ENCODE measurements at regions not wholly inside any gene's neighbourhood (a gene's known extent, or its start where the extent isn't known, plus 50 kb on each side); places are given as distances from the start of the nearest gene placed in this dataset.
"Not testable (repeated sequence)": the region's sequence is repeated elsewhere in the genome, so short reads cannot be mapped to it uniquely, and the experiment has no call there.

DNA sequence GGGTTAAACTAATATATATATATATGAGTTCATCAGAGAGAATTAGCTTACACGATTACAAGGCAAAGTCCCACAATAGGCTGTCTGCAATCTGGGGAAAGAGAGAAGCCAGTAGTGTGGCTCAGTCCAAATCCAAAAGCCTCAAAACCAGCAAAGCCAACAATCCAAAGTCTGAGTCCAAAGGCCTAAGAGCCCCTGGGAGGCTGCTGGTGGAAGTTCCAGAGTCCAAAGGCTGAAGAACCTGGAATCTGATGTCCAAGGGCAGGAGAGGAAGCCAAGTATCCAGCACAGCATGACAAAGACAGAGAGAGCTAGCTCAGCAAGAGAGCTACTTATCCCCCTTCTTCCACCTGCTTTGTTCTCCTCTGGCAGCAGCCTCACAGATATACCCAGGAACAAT is 274.7 kb upstream of the ID4 start:
- DNase-seq = no peak

DNA sequence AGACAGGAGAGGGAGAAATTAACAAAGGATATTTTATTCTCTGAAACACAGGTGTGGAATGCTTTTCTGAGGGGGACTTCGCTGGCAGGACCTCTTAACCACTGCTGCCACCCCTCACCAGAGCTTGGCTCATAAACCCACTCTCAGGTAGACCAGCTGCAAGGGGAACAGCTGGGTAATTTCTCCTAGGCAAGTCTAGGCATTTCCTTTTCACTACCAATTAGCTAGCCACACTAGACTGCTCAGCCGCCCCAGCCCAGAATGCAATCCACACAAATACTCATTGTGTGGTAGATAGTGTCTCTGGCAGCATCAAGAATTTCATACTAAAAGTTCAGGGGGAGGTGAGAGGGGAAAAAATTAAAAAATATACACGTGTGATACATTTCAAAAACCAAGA is 267.6 kb upstream of the ID4 start:
- DNase-seq = no peak

DNA sequence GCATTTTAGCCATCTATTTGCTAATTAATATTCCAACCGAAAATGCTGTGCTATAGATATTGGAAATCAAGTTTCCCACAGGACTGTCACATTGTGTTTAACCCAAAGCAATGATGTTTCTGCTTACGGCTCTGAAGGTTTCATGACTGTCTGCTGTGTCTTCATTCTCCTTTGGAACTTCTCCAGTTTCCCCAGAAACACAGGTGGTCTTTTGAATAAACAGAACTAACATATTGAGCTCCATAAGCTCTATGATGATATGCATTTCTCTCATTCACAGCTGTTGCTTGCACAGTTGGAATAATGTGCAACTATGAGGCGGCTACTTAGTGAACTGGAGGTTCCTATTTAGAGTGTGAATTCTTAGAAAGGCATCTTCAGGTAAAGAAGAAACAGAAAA is 266.0 kb upstream of the ID4 start:
- DNase-seq = no peak

DNA sequence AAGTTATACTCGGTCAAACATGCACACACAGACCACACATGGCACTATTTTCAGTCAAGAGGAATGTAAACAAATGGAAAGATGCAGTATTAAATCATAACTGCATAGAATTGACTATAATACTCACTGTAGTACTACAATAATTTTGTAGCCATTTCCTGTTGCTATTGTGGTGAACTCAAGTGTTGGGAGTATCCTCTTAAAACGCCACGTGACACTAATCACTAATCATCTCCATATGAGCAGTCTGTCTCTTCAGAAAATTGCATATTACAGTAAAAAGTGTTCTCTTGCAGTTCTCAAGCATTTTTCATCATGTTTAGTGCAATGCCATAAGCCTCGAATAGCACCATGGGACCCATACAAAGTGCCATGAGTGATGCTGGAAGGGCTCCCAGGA is 258.7 kb upstream of the ID4 start:
- no peak for DNase-seq

DNA sequence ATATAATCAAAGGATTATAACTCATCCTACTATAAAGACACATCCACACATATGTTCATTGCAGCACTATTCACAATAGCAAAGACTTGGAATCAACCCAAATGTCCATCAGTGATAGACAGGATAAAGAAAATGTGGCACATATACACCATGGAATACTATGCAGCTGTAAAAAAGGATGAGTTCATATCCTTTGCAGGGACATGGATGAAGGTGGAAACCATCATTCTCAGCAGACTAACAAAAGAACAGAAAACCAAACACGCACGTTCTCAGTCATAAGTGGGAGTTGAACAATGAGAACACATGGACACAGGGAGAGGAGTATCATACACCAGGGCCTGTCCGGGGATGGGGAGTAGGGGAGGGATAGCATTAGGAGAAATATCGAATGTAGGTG is 253.0 kb upstream of the ID4 start:
- DNase-seq = not testable (repeated sequence)

DNA sequence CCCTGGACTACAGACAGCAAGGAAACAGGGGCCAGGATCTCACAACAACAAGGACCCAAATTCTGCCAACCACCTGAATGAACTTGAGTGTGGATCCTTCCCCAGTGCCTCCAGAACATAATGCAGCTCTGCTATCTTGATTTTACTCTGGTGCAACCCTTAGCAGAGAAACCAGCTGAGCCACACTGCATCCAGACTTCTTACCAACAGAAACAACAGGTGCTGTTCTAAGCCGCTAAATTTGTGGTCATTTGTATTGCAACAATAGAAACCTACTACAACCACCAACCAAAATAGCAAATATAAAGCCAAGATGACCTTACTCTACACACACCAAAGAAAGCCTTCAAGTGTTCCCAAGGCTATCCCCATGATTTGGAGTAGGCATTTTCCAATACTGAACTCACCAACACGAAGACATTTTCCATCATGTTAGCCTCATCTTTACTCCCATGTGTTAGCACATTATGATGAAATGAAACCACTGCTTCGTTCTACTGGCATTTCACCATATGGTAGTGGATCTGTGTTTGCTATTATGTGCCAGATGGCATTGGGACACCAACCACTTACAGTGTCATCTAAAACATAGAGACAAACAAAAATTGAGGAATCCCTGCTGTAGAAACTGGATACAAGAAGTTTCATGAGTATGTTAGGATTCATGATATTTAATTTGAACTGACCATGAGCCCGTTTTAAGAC is 249.8 kb upstream of the ID4 start:
- DNase-seq = no peak

DNA sequence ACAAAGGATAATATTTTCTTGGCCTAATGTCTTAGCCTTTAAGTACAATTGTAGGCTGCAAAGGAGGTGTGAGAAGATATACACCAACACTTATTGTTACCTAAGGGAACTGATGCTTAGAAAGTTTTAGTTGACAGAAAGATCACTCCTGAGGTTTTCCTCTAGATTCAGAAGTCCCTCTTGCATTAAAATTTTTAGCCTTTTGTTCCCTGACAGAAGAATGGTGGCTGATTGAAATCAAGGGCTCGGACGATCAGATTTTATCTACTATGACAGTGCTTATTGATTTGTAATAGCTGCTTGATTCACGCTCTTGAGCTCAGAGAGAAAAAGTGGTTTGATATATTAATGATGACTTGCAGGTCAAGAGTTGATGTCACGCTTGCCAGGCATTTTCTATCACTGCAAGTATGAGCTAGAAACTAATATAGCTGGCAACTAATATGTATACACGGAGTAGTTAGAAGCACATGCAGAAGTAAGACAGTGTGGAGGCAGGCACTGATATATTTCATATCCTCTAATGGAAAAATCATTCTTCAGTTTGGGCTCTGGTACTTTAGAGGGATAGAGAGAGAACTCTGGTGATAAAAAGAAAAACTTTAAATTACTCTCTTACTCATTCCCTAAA is 246.6 kb upstream of the ID4 start:
- DNase-seq = no peak

DNA sequence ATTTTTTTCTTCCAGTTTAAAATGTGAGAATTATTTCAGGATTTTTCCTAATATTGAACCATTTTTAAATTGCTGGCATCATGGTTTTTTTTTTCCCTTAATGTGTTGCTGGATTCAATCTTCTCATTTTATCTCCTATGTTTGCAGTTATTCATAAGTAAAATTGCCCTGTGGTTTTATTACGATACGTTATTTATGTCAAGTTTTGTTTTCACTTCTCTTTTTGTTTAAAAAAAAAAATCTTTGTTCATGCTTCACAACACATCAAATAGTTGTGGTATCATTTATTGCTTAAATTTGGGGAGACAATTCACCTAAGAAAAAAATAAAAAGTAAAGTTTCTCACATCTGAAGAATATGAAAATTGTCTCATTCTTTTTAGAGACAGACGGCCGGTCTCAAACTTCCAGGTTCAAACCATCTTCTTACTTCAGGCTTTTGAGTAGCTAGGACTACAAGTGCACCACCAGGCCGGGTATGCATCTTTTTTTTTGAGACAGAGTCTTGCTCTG is 239.3 kb upstream of the ID4 start:
- no peak for DNase-seq

DNA sequence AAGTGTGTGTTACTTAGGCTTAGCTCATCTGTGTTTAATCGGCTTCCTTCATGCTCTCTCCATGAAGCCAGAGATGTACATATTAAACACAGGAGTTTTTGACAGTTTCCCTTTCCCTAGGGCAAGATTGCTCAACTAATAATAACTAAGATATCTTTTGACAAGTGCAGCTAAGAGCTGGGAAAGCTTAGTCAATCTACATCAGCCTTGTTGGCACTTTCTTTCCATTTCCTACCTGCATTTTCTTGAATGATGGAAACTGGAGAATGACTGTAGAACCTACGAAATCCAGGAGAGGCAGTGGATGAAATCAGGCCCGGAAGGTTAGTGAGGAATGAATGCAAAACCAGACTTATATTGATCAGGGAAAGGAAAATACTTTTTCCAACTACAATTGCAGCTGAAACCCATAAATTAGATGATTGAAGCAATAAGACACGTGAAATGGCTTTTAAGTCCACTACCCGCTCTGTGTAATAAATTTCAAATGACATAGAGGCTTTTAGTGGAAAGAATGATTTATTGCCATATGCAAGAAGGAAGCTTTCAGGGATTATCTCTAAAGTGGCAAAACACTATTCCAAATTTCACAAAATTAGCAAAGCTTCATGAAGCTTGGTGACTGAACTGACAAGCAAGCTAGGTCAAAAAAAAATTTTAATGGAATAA is 237.2 kb upstream of the ID4 start:
- DNase-seq = no peak

DNA sequence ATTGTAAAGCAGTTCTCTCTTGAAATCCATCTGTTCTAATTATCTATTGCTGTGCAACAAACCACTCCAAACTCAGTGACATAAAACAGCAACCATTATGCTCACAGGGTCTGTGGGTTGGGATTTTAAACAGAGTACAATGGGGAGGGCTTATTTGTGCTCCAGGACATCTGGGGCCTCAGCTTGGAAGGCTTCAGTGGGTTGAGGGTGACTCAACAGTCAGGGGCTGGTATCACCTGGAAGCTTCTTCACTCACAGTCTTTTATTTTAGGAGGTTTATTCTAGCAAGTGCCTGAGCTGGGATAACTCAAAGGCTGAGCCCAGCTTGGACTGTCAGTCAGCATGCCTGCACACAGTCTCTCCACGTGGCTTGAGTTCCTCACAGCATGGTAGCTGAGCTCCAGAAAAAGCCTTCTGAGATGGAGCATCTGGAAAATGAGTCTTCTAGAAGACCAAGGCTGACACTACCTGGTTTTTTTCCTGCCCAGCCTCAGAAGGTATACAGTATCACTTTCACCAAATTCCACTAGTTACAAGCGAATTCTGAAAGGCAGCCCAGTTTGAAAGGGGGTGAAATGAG is 234.6 kb upstream of the ID4 start:
- DNase-seq = no peak

DNA sequence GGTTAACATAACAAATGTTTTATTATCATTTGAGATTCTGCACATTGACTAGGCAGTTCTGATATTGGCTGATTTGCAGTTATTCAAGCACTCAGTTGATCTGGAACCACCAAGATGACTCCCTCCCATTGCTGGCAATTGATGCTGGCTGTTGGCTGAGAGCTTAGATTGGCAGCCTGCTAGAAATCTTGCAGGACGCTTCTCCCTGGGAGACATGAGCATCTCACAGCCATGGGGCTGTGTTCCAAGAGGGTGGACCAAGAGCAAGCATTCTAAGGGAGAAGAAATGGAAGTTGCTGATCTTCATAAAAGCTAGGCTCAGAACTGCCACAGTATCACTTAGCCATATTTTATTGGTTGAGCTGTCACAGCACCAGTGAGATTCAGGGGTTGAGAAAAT is 233.4 kb upstream of the ID4 start:
- DNase-seq = no peak

DNA sequence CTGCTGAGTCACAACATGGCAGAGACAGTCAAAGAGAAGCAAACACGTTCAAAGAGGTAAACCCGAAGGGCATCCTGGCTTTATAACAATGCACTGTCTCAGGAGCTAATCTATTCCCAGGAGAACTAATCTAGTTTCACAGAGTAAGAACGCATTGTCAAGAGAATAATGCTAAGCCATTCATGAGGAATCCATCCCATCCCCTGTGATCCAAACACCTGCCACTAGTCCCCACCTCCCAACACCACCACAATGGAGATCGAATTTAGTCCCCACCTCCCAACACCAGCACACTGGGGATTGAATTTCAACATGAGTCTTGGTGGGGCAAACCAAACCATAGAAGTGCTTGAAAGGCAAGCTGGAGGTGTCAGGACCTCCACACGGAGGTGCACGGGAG is 231.5 kb upstream of the ID4 start:
- no peak for DNase-seq

DNA sequence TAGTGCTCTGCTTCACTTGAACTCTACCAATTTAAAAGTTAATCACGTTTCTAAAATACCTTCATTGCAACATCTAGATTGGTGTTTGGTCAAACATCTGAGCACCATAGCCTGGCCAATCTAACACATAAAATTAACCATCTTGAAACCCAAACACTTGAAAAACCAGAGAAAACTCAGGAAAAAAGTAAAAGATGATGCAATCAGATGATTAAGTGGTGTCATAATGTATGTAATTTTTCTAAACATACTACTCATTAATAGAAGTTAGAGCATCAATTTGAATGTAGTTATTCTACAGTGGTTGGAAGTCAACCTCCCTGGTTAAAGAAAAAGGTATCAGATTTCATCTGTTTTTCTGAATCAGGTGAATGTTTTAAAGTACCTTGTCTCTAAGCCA is 228.6 kb upstream of the ID4 start:
- no peak for DNase-seq

DNA sequence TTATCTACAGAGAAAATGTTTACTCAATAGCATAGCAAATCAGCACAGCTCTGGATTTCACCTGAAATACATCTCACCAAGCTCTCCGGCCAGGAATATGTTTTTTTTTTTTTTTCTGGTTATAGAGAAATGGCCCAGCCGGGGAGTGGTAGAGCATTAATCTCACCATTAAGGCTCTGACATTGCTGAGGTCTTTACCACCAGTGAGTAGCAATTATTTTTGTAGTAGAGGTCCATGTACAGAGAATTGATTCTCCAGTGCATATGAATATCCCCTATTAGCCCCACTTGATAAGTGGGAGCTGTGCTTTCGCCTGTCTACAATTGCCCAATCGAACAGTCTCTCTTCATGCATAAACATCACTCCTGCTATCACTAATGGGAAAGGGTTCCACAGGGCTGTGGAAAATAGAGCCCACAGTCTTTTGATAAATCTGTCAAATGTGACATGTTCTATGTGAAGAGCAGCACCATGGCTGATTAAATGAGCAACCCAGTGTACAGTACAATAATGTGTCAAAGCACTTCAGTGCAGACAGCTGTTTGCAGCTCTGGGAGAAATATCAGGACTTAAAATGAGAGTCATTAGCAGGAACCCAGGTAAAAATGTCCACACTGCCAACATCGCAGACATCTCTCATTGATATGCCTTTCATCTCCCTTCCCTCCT is 227.1 kb upstream of the ID4 start:
- no peak for DNase-seq

DNA sequence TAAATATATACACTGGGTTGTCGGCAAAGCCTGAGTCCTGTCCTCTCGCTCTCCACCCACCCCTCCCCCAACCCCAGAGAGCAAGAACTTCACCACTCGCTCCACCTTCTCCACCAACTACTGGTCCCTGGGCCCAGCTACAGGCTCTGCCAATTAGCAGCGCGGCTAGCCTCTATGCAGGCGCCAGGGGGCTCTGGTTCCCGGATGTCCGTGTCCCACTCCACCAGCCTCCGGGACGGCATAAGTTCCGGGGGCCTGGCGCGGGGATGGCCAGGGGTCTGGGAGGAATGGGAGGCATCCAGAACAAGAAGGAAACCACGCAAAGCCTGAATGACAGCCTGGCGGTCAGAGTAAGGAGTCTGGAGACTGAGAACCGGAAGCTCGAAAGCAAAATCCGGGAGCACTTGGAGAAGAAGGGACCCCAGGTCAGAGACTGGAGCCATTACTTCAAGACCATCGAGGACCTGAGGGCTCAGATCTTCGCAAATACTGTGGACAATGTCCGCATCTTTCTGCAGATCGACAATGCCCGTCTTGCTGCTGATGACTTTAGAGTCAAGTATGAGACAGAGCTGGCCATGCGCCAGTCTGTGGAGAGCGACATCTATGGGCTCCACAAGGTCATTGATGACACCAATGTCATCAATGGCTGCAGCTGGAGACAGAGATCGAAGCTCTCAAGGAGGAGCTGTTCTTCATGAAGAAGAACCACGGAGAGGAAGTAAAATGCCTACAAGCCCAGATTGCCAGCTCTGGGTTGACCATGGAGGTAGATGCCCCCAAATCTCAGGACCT is 224.3 kb upstream of the ID4 start:
- not testable (repeated sequence) for DNase-seq

DNA sequence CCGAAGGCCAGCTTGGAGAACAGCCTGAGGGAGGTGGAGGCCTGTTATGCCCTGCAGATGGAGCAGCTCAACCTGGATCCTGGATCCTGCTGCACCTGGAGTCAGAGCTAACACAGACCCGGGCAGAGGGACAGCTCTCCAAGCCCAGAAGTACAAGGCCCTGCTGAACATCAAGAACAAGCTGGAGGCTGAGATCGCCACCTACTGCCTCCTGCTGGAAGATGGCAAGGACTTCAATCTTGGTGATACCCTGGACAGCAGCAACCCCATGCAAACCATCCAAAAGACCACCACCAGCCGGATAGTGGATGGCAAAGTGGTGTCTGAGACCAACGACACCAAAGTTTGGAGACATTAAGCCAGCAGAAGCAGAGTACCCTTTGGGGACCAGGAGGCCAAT is 223.5 kb upstream of the ID4 start:
- DNase-seq = no peak

DNA sequence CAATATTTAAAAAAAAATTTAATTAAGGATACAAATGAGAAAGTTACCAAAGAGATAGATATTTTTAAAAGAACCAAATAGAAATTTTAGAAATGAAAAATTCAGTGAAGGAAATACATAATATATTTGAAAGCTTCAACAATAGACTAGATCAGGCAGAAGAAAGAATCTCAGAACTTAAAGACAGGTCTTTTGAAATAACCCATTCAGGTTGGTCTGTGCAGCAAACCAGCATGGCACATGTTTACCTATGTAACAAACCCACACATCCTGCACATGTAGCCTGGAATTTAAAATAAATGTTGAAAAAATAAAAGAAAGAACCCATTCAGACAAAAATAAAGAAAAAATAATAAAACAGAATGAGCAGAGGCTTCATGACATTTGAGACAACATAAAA is 221.1 kb upstream of the ID4 start:
- DNase-seq = no peak

DNA sequence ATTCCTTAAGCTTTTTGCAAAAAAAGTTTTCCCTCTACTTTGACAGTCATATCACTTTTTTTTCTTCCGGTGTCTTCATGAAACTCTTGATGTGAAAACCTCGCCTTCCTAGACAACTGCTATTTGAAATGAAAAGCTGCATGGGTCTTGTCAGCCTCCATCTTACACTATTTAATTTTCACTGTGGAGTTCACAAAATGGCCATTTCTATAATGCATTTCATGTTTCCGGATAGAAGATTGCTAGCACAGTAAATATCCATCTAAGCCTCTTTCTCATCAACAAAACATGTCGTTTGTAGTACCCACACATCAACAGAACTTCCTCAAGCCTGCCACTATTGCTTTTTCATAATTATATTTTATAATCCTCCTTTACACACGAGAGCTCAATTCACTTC is 204.9 kb upstream of the ID4 start:
- no peak for DNase-seq

DNA sequence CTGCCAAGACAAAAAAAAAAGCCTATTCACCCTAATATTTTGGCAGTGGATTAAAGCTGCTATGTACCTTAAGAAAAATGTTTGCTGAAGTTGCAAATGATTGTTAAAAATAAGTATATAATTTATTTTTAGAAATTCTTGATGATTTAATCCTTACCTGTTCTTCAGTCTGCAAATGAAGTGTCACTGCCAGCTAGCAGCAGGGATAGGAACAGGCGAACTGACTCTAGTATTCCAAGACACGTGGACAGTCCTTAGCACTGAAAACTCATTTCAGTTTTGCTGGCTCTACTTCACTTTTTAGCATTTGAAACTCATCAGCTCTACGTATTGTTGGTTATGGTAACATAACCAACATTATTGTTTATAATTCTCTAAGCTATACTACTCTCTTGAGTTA is 204.4 kb upstream of the ID4 start:
- no peak for DNase-seq

DNA sequence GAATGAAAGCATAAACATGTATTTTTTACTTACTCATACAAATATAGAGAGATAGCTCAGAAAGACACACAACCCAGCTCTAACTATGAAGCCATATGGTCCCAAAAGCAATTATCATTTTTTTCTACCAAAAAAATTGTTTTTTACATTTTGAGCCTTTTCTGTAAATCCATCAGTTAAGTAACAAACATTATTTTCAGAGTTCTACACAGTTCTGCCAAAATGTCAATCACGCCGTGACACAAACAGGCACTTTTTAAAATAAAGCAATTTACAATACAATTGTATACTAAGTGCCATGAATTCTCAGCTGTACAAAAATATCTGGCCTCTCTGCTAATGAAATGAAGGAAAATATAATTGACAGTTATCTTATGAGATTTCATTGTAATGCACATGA is 201.4 kb upstream of the ID4 start:
- no peak for DNase-seq

DNA sequence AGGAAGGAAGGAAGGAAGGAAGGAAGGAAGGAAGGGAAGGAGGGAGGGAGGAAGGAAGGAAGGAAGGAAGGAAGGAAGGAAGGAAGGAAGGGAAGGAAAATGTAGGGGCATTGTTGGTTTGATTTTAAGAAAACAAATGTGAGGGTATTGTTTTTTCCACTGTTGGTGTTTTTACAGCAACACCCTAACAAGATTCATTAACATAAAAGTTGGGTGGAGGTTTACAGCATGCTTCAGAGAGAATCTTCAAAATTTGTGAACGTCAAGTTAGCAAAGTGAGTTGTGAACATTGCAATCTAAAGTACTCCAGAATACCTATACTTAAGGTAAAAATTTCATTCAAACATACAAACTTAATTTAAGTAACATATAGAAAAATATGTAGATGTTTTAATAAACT is 200.2 kb upstream of the ID4 start:
- no peak for DNase-seq

DNA sequence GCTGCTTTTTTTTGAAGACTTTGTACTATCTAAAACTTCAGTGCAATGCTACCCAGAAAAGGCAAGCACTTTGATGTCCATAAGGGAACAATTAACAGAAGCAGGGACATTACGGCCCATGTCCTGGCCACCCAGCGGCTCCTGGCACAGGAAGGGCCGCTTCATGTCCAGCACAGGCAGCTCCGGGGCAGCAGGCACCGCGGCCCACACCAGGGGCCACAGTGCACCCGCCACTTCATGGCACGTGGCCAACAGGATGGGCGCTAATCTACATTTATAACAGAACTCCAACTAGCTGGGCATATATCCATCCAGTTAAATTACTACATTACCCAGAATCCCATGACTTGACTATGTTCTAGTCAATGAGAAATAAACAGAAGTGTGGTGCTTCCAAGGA is 198.2 kb upstream of the ID4 start:
- DNase-seq = no peak

DNA sequence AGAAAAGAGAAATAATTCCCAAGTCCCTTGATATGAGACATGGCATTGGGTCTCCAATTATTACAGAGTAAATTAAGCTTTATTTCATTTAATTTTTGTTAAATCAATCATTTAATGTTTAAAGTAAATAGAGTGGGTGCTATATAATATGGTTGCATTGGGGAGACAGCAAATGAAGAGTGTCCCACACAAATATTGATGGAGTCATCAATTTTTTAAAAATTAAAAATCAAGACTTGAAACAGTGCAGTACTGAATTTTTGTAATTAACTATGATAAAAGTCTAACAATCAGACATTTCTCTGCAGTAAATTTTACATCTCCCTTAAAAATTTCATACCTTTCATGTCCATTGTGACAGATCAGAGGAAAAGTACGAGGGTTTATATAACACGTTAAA is 193.9 kb upstream of the ID4 start:
- no peak for DNase-seq
